IMR-90 (cell line): ENCODE measurements at regions not wholly inside any gene's neighbourhood (a gene's known extent, or its start where the extent isn't known, plus 50 kb on each side); places are given as distances from the start of the nearest gene placed in this dataset.

Experiments
- ATAC-seq: fragments of 200-7000 bp; cut with Tn5 transposase; 2 replicates; pipeline ENCODE4 v1.9.1; 2020; ENCODE audit warnings: low read depth, mild to moderate bottlenecking, moderate library complexity
- BruUV-seq: library from RNA; stranded (reverse); fragments of 400-500 nt; replicated peaks from 2 replicates; lab custom pipeline; 2021; lab: Mats Ljungman, UMichigan
- CTCF ChIA-PET: fragments of 300-600 bp; formaldehyde crosslinking; extraction: SDS; loops from one replicate; lab custom pipeline; 2021; ENCODE audit warnings: antibody characterized with exemption; lab: Yijun Ruan, JAX
- POLR2A ChIA-PET: fragments of 300-600 bp; sonication (Branson Sonifier 250); formaldehyde crosslinking; loops from one replicate; lab custom pipeline; 2022; ENCODE audit warnings: antibody characterized with exemption; ENCODE audit not compliant: unreplicated experiment; lab: Charles Lee
- DNase-seq: peaks from one replicate; pipeline ENCODE4 v3.0.0; 2013
- H2AFZ ChIP-seq: replicated peaks from 2 replicates; pipeline ENCODE3; 2013; ENCODE audit warnings: low read length, mild to moderate bottlenecking; ENCODE audit not compliant: poor library complexity
- H2AK5ac ChIP-seq: 2 replicates; pipeline ENCODE4 v1.6.1; 2013; ENCODE audit warnings: low read depth, low read length, inconsistent platforms
- H2AK9ac ChIP-seq: replicated peaks from 2 replicates; pipeline ENCODE3; 2013; ENCODE audit warnings: mild to moderate bottlenecking, low read depth, low read length, moderate library complexity; ENCODE audit not compliant: poor library complexity
- H2BK120ac ChIP-seq: 2 replicates; pipeline ENCODE4 v1.6.1; 2013; ENCODE audit warnings: low read depth, low read length, inconsistent platforms
- H2BK15ac ChIP-seq: 3 replicates; pipeline ENCODE4 v1.6.1; 2013; ENCODE audit warnings: low read depth, low read length, inconsistent platforms
- H2BK20ac ChIP-seq: 2 replicates; pipeline ENCODE4 v1.6.1; 2013; ENCODE audit warnings: low read depth, mild to moderate bottlenecking, inconsistent platforms, low read length, moderate library complexity
- H2BK5ac ChIP-seq: 2 replicates; pipeline ENCODE4 v1.6.1; 2013; ENCODE audit warnings: mild to moderate bottlenecking, low read depth, low read length, inconsistent platforms; ENCODE audit not compliant: poor library complexity, severe bottlenecking
- H3K14ac ChIP-seq: replicated peaks from 2 replicates; pipeline ENCODE4 v1.6.1; 2013; ENCODE audit warnings: low read depth, low read length, inconsistent platforms
- H3K18ac ChIP-seq: 2 replicates; pipeline ENCODE4 v1.6.1; 2013; ENCODE audit warnings: low read depth, low read length, control low read depth
- H3K23ac ChIP-seq: 2 replicates; pipeline ENCODE4 v1.6.1; 2013; ENCODE audit warnings: low read depth, low read length, inconsistent platforms
- H3K27ac ChIP-seq: 2 replicates; pipeline ENCODE4 v1.5.1; 2013; ENCODE audit warnings: mild to moderate bottlenecking, control low read depth, low read length; ENCODE audit not compliant: insufficient read depth
- H3K27me3 ChIP-seq: 2 replicates; pipeline ENCODE4 v1.6.1; 2013; ENCODE audit warnings: low read length; ENCODE audit not compliant: control insufficient read depth, insufficient read depth
- H3K36me3 ChIP-seq: 2 replicates; pipeline ENCODE4 v1.6.1; 2013; ENCODE audit warnings: low read length, mixed read lengths; ENCODE audit not compliant: control insufficient read depth, insufficient read depth
- H3K4ac ChIP-seq: 2 replicates; pipeline ENCODE4 v1.6.1; 2013; ENCODE audit warnings: low read depth, low read length, inconsistent platforms
- H3K4me1 ChIP-seq: 2 replicates; pipeline ENCODE4 v1.6.1; 2013; ENCODE audit warnings: low read length, mixed read lengths; ENCODE audit not compliant: control insufficient read depth, insufficient read depth
- H3K4me2 ChIP-seq: 2 replicates; pipeline ENCODE4 v1.6.1; 2013; ENCODE audit warnings: low read depth, mild to moderate bottlenecking, control low read depth, low read length, moderate library complexity
- H3K4me3 ChIP-seq: 2 replicates; pipeline ENCODE4 v1.5.1; 2013; ENCODE audit warnings: low read depth, mild to moderate bottlenecking, control low read depth, low read length, moderate library complexity; ENCODE audit not compliant: insufficient read depth
- H3K56ac ChIP-seq: 2 replicates; pipeline ENCODE4 v1.6.1; 2013; ENCODE audit warnings: low read length, inconsistent platforms; ENCODE audit not compliant: insufficient read depth; ENCODE audit errors: extremely low read depth
- H3K79me1 ChIP-seq, 2 experiments: 2 replicates each; pipeline ENCODE4 v1.6.1; 2013; ENCODE audit warnings: low read length in 2 of 2, inconsistent platforms in 1 of 2, low read depth in 1 of 2
- H3K9ac ChIP-seq: 2 replicates; pipeline ENCODE4 v1.6.1; 2013; ENCODE audit warnings: low read depth, low read length, control low read depth
- H3K9me1 ChIP-seq: 2 replicates; pipeline ENCODE4 v1.6.1; 2013; ENCODE audit warnings: low read length, inconsistent platforms; ENCODE audit not compliant: insufficient read depth
- H3K9me3 ChIP-seq: 2 replicates; pipeline ENCODE4 v1.6.1; 2013; ENCODE audit warnings: low read length; ENCODE audit not compliant: control insufficient read depth, insufficient read depth
- H4K20me1 ChIP-seq: 2 replicates; pipeline ENCODE4 v1.6.1; 2013; ENCODE audit warnings: low read length, inconsistent platforms; ENCODE audit not compliant: insufficient read depth
- H4K5ac ChIP-seq: 2 replicates; pipeline ENCODE4 v1.6.1; 2013; ENCODE audit warnings: mild to moderate bottlenecking, low read depth, low read length, control low read depth
- H4K8ac ChIP-seq, 2 experiments: 2 replicates each; pipeline ENCODE4 v1.6.1; 2013; ENCODE audit warnings: low read depth in 2 of 2, low read length in 2 of 2, control low read depth in 1 of 2, inconsistent platforms in 1 of 2
- H4K91ac ChIP-seq: 2 replicates; pipeline ENCODE4 v1.6.1; 2013; ENCODE audit warnings: low read depth, low read length, inconsistent platforms; ENCODE audit not compliant: insufficient read depth
- BHLHE40 ChIP-seq: fragments of 150-350 bp; IDR thresholded peaks from 2 replicates; pipeline ENCODE4 v1.6.1; 2016; ENCODE audit warnings: mild to moderate bottlenecking, low read depth, low read length
- CEBPB ChIP-seq: IDR thresholded peaks from 2 replicates; pipeline ENCODE4 v1.6.1; 2012; ENCODE audit warnings: low read depth, low read length, improper control_type of control experiment
- CHD1 ChIP-seq: IDR thresholded peaks from 2 replicates; pipeline ENCODE4 v1.6.1; 2012; ENCODE audit warnings: low read depth, low read length, improper control_type of control experiment
- FOS ChIP-seq: fragments of 150-350 bp; IDR thresholded peaks from 2 replicates; pipeline ENCODE4 v1.6.1; 2016; ENCODE audit warnings: low read depth, low read length
- MAFK ChIP-seq: IDR thresholded peaks from 2 replicates; pipeline ENCODE4 v1.6.1; 2012; ENCODE audit warnings: low read depth, low read length, improper control_type of control experiment
- MAZ ChIP-seq: IDR thresholded peaks from 2 replicates; pipeline ENCODE4 v1.6.1; 2012; ENCODE audit warnings: low read depth, mild to moderate bottlenecking, low read length, improper control_type of control experiment, moderate library complexity, borderline replicate concordance
- MXI1 ChIP-seq: IDR thresholded peaks from 2 replicates; pipeline ENCODE4 v1.6.1; 2012; ENCODE audit warnings: low read depth, mild to moderate bottlenecking, low read length, moderate library complexity, borderline replicate concordance
- NFE2L2 ChIP-seq: fragments of 150-350 bp; IDR thresholded peaks from 2 replicates; pipeline ENCODE4 v1.6.1; 2016; ENCODE audit warnings: low read depth, mild to moderate bottlenecking, low read length
- POLR2A ChIP-seq: IDR thresholded peaks from 2 replicates; pipeline ENCODE4 v1.6.1; 2012; ENCODE audit warnings: mild to moderate bottlenecking, low read depth, low read length
- RAD21 ChIP-seq: IDR thresholded peaks from 2 replicates; pipeline ENCODE4 v1.6.1; 2012; ENCODE audit warnings: low read length, improper control_type of control experiment
- RCOR1 ChIP-seq: IDR thresholded peaks from 2 replicates; pipeline ENCODE4 v1.6.1; 2012; ENCODE audit warnings: mild to moderate bottlenecking, low read length, improper control_type of control experiment; ENCODE audit not compliant: insufficient replicate concordance
- RFX5 ChIP-seq: IDR thresholded peaks from 2 replicates; pipeline ENCODE4 v1.8.0; 2012; ENCODE audit warnings: low read depth, mild to moderate bottlenecking, low read length, moderate library complexity
- WGBS, 2 experiments: methylation state at CpG; one replicate each; pipeline versions ENCODE4 v1.1.5 to v1.1.7; 2013; ENCODE audit warnings: missing lambda C conversion rate in 2 of 2; ENCODE audit not compliant: insufficient read length in 1 of 2; ENCODE audit errors: extremely low coverage in 2 of 2; 5-methylcytosine and 5-hydroxymethylcytosine counted together
- dilution Hi-C: fragments of 300-500 bp; cut with HindIII; formaldehyde crosslinking; loops from one replicate; pipeline ENCODE4 v1.14.3; 2018; ENCODE audit warnings: low sequenced_read_pairs; ENCODE audit not compliant: unreplicated experiment
- in situ Hi-C: fragments of 300-500 bp; cut with MboI; formaldehyde crosslinking; loops from 3 replicates; pipeline ENCODE4 v1.14.3; 2019; ENCODE audit warnings: low sequenced_read_pairs, inconsistent platforms, mixed read lengths
- intact Hi-C: fragments of 100-400 bp; cut with micrococcal nuclease; formaldehyde crosslinking; loops from 2 replicates; pipeline ENCODE4 v1.10.0; 2022
- TF ChIP-seq, protein P1 (sequence below): fragments of 150-350 bp; IDR thresholded peaks from 2 replicates; pipeline ENCODE4 v1.6.1; 2016; ENCODE audit warnings: low read depth, mild to moderate bottlenecking, low read length, moderate library complexity, borderline replicate concordance
- TF ChIP-seq, protein P2 (sequence below): conservative IDR thresholded peaks from 2 replicates; pipeline ENCODE4 v1.5.1; 2012; ENCODE audit warnings: mild to moderate bottlenecking, low read depth, low read length, improper control_type of control experiment
- TF ChIP-seq, protein P3 (sequence below): fragments of 150-350 bp; IDR thresholded peaks from 2 replicates; pipeline ENCODE4 v1.6.1; 2017; ENCODE audit warnings: mild to moderate bottlenecking, antibody characterized with exemption, low read length, low read depth

DNA sequence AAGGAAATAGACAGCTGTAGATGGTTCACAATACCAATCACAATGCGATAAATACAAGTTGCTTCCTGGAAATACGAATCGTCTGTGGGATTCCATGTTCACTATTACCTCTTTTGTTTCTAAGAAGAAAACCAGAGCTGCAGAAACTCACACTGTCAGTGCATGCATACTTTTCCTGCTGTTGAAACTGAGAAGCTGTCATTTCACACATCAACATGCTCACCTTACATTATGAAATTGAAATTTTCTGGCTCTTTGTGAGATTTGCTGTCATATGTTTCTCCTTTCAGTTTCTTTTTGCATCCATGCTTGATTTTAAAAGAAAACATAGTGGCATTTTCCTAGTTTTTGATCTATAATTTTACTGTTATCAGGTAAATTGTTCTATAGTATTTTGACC is 418.3 kb upstream of the HTR2C start:
- H3K56ac ChIP-seq = no peak overlapping the region
- ChIA-PET POLR2A (no interaction called here), CTCF (no interaction called here)
- ATAC-seq = no peak
- no peak overlapping the region for H3K18ac ChIP-seq
- BruUV-seq = no TSS peak
- intact Hi-C loops = no loop called here
- no peak overlapping the region for H3K4ac ChIP-seq
- H2BK5ac ChIP-seq = no peak overlapping the region
- H3K4me2 ChIP-seq = no peak overlapping the region
- H3K36me3 ChIP-seq = no peaks in the 10 kb centered on the region
- no peak overlapping the region for H2AK5ac ChIP-seq
- H2BK20ac ChIP-seq = no peak overlapping the region
- H4K20me1 ChIP-seq = no peaks in the 10 kb centered on the region
- no peak overlapping the region for H3K9ac ChIP-seq
- H3K79me1 ChIP-seq = no peaks in the 10 kb centered on the region
- H4K8ac ChIP-seq = no peak overlapping the region
- no peak overlapping the region for H3K27ac ChIP-seq
- no peaks in the 10 kb centered on the region for H3K9me1 ChIP-seq
- H3K9me3 ChIP-seq = no peaks in the 10 kb centered on the region; the same call in 1 of the 2 replicates
- no peak overlapping the region for H4K5ac ChIP-seq
- dilution Hi-C loops = no loop called here
- H3K4me1 ChIP-seq = no peaks in the 10 kb centered on the region
- WGBS, 2 experiments = no CpG with 5 or more reads among the region's 3 CpGs
- H2AFZ ChIP-seq = no peak overlapping the region
- in situ Hi-C loops = no loop called here
- H3K23ac ChIP-seq = no peak overlapping the region
- H2BK120ac ChIP-seq = no peak overlapping the region
- H3K27me3 ChIP-seq = no peaks in the 10 kb centered on the region
- H2BK15ac ChIP-seq = no peak overlapping the region
- H3K4me3 ChIP-seq = no peak overlapping the region
- no peak overlapping the region for H4K91ac ChIP-seq
- no peak for TF ChIP-seq FOS
- no peak for TF ChIP-seq MAFK
- no peak for TF ChIP-seq POLR2A
- TF ChIP-seq, protein P1, sequence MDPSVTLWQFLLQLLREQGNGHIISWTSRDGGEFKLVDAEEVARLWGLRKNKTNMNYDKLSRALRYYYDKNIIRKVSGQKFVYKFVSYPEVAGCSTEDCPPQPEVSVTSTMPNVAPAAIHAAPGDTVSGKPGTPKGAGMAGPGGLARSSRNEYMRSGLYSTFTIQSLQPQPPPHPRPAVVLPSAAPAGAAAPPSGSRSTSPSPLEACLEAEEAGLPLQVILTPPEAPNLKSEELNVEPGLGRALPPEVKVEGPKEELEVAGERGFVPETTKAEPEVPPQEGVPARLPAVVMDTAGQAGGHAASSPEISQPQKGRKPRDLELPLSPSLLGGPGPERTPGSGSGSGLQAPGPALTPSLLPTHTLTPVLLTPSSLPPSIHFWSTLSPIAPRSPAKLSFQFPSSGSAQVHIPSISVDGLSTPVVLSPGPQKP = no peak
- no peak for TF ChIP-seq CEBPB
- TF ChIP-seq RCOR1 = no peak
- no peak for TF ChIP-seq RFX5
- TF ChIP-seq, protein P2, sequence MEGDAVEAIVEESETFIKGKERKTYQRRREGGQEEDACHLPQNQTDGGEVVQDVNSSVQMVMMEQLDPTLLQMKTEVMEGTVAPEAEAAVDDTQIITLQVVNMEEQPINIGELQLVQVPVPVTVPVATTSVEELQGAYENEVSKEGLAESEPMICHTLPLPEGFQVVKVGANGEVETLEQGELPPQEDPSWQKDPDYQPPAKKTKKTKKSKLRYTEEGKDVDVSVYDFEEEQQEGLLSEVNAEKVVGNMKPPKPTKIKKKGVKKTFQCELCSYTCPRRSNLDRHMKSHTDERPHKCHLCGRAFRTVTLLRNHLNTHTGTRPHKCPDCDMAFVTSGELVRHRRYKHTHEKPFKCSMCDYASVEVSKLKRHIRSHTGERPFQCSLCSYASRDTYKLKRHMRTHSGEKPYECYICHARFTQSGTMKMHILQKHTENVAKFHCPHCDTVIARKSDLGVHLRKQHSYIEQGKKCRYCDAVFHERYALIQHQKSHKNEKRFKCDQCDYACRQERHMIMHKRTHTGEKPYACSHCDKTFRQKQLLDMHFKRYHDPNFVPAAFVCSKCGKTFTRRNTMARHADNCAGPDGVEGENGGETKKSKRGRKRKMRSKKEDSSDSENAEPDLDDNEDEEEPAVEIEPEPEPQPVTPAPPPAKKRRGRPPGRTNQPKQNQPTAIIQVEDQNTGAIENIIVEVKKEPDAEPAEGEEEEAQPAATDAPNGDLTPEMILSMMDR = no peak
- no peak for TF ChIP-seq MXI1
- TF ChIP-seq BHLHE40 = no peak
- TF ChIP-seq NFE2L2 = no peak
- TF ChIP-seq MAZ = no peak
- TF ChIP-seq, protein P3, sequence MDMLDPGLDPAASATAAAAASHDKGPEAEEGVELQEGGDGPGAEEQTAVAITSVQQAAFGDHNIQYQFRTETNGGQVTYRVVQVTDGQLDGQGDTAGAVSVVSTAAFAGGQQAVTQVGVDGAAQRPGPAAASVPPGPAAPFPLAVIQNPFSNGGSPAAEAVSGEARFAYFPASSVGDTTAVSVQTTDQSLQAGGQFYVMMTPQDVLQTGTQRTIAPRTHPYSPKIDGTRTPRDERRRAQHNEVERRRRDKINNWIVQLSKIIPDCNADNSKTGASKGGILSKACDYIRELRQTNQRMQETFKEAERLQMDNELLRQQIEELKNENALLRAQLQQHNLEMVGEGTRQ = no peak
- no peak for TF ChIP-seq RAD21
- no peak for TF ChIP-seq CHD1
- no peak overlapping the region for H2AK9ac ChIP-seq
- DNase-seq = no peak
- H3K14ac ChIP-seq = no peak overlapping the region
